Vagina (tissue), 2 donors: ENCODE measurements at regions not wholly inside any gene's neighbourhood (a gene's known extent, or its start where the extent isn't known, plus 50 kb on each side); places are given as distances from the start of the nearest gene placed in this dataset.

Source experiments
- POLR2A ChIP-seq, 2 donors: fragments of 450-650 bp; IDR thresholded peaks; one replicate each; pipeline ENCODE4 v1.6.1; 2017; ENCODE audit warnings: antibody characterized with exemption in 2 of 2, mild to moderate bottlenecking in 2 of 2, moderate library complexity in 2 of 2
- TF ChIP-seq, protein P1 (sequence below), 3 experiments: fragments of 450-650 bp in 2 of 3; fragments of 200-600 bp in 1 of 3; sonication (generic) in 1 of 3; IDR thresholded peaks; one replicate each; pipeline ENCODE4 v1.5.1; 2017 to 2019; ENCODE audit warnings: antibody characterized with exemption in 3 of 3, mild to moderate bottlenecking in 2 of 3, moderate library complexity in 2 of 3

DNA sequence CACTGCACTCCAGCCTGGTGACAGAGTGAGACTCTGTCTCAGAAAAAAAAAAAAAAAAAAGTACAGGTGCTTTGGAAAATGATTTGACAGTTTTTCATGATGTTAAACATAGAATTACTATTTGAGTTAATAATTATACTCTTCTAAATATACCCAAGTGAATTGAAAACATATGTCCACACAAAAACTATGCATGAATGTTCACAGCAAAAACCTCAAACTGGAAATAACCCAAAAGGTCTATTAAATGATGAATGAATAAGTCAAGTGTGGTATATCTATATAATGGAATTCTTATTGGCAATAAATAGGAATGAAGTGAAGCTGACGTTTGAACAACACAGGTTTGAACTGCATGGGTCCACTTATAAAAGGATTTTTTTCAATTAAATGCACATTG is 207.2 kb upstream of the DAB2 start:
- no peak for TF ChIP-seq POLR2A (IDR thresholded peaks at IDR 0.05)
- TF ChIP-seq, protein P1, sequence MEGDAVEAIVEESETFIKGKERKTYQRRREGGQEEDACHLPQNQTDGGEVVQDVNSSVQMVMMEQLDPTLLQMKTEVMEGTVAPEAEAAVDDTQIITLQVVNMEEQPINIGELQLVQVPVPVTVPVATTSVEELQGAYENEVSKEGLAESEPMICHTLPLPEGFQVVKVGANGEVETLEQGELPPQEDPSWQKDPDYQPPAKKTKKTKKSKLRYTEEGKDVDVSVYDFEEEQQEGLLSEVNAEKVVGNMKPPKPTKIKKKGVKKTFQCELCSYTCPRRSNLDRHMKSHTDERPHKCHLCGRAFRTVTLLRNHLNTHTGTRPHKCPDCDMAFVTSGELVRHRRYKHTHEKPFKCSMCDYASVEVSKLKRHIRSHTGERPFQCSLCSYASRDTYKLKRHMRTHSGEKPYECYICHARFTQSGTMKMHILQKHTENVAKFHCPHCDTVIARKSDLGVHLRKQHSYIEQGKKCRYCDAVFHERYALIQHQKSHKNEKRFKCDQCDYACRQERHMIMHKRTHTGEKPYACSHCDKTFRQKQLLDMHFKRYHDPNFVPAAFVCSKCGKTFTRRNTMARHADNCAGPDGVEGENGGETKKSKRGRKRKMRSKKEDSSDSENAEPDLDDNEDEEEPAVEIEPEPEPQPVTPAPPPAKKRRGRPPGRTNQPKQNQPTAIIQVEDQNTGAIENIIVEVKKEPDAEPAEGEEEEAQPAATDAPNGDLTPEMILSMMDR (IDR thresholded peaks at IDR 0.05) = no peak
